PC-9 (cell line): ENCODE measurements at regions not wholly inside any gene's neighbourhood (a gene's known extent, or its start where the extent isn't known, plus 50 kb on each side); places are given as distances from the start of the nearest gene placed in this dataset.

Experiments
- EZH2 ChIP-seq: fragments of 200-600 bp; sonication (generic); IDR thresholded peaks from 2 replicates; pipeline ENCODE4 v1.8.0; 2017; ENCODE audit warnings: antibody characterized with exemption, low read depth
- TF ChIP-seq, protein P1 (sequence below): fragments of 200-600 bp; sonication (generic); conservative IDR thresholded peaks from 2 replicates; pipeline ENCODE4 v1.6.1; 2017; ENCODE audit warnings: mixed run types, antibody characterized with exemption, mild to moderate bottlenecking, moderate library complexity

DNA sequence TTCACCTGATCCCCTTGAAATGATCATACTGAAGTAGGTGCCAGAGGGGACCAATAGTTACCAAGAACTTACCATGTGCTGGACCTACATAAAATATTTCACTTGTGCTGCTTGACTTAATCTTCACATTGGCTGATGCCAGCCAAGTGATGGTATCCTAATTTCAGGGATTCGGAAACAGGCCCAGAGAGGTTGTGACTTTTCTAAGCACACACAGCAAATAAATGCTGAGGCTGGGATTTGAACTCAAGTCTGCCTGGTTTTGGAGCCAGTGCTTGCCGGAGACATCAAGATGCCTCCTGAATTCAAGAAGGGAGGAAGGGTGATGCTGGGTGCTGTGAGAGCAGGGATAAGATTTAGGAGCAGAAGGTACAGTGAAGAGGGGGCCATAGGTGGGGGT, 173.5 kb upstream of the LHX5 start:
- TF ChIP-seq, protein P1, sequence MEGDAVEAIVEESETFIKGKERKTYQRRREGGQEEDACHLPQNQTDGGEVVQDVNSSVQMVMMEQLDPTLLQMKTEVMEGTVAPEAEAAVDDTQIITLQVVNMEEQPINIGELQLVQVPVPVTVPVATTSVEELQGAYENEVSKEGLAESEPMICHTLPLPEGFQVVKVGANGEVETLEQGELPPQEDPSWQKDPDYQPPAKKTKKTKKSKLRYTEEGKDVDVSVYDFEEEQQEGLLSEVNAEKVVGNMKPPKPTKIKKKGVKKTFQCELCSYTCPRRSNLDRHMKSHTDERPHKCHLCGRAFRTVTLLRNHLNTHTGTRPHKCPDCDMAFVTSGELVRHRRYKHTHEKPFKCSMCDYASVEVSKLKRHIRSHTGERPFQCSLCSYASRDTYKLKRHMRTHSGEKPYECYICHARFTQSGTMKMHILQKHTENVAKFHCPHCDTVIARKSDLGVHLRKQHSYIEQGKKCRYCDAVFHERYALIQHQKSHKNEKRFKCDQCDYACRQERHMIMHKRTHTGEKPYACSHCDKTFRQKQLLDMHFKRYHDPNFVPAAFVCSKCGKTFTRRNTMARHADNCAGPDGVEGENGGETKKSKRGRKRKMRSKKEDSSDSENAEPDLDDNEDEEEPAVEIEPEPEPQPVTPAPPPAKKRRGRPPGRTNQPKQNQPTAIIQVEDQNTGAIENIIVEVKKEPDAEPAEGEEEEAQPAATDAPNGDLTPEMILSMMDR = no peak
- TF ChIP-seq EZH2 = no peak
